Femur (tissue), 1 donor: ENCODE measurements at regions not wholly inside any gene's neighbourhood (a gene's known extent, or its start where the extent isn't known, plus 50 kb on each side); places are given as distances from the start of the nearest gene placed in this dataset.
"Not testable (repeated sequence)": the region's sequence is repeated elsewhere in the genome, so short reads cannot be mapped to it uniquely, and the experiment has no call there.

Experiments
- DNase-seq: peaks from one replicate; pipeline ENCODE4 v3.0.0-alpha.2; 2017

GRCh38 chr17:74126179-74126900 lies 77.1 kb upstream of the RPL38 start:
- DNase-seq: no peak

GRCh38 chr17:74126959-74127358 lies 76.5 kb upstream of the RPL38 start:
- no peak for DNase-seq

- DNase-seq: no peak
Observed at GRCh38 chr17:74128456-74129211, 74.8 kb upstream of the RPL38 start.

DNA sequence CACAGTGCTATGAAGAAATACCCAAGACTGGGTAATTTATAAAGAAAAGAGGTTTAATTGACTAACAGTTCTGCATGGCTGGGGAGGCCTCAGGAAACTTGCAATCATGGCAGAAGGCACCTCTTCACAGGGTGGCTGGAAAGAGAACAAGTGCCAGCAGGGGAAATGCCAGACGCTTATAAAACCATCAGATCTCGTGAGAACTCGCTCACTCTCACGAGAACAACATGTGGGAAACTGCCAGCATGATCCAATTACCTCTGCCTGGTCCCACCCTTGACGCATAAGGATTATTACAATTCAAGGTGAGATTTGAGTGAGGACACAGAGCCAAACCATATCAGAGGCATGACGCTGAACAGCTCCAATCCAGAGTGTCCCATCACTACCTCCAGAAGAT lies 73.7 kb upstream of the RPL38 start:
- DNase-seq: not testable (repeated sequence)

- DNase-seq: no peak
Observed at GRCh38 chr17:74130276-74130675, 73.2 kb upstream of the RPL38 start.

DNA sequence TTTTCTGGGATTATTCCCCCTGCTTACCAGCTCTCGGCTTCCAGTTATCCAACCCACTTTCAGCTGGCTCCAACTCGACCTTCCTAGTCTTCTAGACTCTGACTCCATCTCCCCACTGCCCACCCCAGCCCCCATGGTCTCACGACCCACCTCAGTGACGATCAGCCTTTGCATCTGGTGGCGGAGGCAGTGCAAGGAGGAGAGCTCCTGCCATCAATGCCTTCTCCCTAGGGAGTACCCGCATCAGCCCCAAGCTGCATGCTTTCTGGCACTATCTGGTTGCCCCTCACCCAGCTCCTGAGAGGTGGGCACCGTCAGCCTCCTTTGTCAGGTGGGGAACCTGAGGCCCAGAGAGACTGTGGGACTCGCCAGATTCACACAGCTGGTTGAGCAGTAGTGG lies 72.6 kb upstream of the RPL38 start:
- no peak for DNase-seq

- no peak for DNase-seq
Observed at GRCh38 chr17:74132354-74132753, 71.1 kb upstream of the RPL38 start.

- DNase-seq: no peak
Observed at GRCh38 chr17:74133740-74134139, 69.7 kb upstream of the RPL38 start.

GRCh38 chr17:74134234-74134633 lies 69.2 kb upstream of the RPL38 start:
- not testable (repeated sequence) for DNase-seq

DNA sequence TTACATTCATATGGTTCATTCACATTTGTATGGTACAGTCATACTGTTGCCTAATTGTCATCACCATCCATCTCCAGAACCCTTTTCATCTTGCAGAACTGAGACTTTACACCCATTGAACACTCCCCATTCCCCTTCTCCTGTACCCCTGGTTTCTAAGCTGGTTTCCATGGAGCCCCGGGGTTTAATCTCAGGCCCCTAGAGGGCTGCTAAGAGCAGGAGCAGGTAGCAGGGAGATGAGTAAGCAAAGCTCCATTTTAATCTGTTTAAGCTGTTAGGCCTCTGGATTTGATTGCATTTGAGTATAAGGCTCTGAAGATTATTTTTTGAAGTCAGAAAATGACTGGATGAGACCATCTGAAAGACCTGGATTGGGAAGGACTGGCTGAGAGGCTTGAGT lies 68.5 kb upstream of the RPL38 start:
- DNase-seq: no peak

GRCh38 chr17:74135391-74136167 lies 67.9 kb upstream of the RPL38 start:
- no peak for DNase-seq

GRCh38 chr17:74137416-74137815 lies 66.1 kb upstream of the RPL38 start:
- no peak for DNase-seq

- DNase-seq: no peak
Observed at GRCh38 chr17:74139120-74139519, 64.4 kb upstream of the RPL38 start.

DNA sequence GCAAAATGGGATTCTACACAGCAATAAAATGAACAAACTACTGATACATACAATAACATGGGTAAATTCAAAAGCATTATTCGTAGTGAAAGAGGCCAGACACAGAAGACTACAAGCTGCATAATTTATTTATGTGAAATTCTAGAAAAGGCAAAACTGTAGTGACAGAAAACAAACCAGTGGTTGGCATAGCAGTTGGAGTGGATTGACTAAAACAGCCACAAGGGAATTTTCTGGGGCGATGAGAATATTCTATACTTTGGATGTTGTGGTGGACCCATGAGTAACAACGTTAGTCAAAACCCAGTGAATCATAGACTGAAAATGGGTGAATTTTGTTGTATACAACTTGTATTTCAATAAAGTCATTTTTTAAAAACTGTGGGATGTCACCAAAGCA lies 63.2 kb upstream of the RPL38 start:
- no peak for DNase-seq

- DNase-seq: no peak
Observed at GRCh38 chr17:74141612-74142011, 61.9 kb upstream of the RPL38 start.

DNA sequence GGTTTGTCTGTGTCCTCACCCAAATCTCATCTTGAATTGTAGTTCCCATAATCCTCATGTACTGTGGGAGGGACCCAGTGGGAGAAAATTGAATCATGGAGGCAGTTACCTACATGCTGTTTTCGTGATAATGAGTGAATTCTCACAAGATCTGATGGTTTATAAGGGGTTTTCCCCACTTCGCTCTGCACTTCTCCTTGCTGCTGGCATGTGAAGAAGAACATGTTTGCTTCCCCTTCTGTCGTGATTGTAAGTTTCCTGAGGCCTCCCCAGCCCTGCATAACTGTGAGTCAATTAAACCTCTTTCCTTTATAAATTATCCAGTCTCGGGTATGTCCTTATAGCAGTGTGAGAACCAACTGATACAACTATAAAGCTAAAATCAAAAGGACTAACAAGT lies 60.2 kb upstream of the RPL38 start:
- not testable (repeated sequence) for DNase-seq

- no peak for DNase-seq
Observed at GRCh38 chr17:74145756-74146155, 57.7 kb upstream of the RPL38 start.

DNA sequence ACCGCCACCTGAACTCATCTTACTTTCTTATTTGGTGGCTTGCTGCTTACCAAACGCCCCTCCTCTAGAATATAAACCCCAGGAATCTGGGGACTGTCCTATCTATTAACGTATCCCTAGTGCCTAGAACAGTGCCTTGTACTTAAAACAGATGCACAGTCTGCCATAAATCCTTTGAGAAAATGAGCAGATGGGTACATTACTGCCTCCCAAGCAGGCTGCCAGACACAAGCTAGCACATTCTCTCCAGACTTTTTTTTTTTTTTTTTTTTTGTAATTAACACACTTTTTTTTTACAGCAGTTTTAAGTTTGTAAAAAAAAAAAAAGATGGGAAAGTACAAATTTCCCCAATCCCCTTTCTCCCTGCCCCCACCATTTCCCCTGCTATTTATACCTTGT lies 57.3 kb upstream of the RPL38 start:
- no peak for DNase-seq

DNA sequence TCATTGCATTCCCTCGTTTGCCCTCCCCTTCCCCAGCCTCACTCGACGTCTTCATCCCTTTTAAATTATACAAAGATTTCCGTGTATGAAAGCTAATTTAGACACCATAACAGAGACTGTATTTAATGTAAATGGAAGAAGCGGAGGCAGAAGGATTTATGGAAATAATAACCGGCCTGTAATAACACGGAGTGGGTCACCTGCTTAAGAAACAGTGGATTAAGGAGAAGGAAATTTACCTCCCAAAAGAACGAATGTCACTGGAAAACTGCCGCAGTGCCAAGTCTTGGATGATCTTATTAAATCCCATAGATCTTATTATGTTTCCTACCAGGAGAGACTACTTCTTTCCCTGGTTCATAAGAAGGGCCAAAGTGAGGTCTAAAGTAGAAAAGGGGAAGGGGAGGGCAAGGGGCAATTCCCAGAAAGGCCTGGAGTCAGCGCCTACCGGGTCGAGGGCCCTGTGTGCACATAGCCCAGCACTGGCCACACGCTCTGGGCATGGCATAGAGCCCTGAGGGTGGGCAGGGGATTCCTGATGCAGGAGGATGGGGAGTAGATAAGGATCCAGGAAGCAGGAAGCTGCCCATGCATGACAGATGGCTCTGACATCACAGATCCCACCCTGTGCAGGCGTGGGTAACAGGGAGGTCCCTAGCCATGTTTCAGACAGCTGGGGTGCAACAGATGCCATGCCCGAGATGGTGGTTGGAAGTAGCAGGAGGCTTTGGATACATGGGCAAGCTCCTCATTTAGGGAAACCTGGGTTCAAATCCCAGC lies 56.2 kb upstream of the RPL38 start:
- DNase-seq: no peak

- no peak for DNase-seq
Observed at GRCh38 chr17:74147966-74148365, 55.5 kb upstream of the RPL38 start.

GRCh38 chr17:74148446-74148845 lies 55.0 kb upstream of the RPL38 start:
- DNase-seq: no peak

DNA sequence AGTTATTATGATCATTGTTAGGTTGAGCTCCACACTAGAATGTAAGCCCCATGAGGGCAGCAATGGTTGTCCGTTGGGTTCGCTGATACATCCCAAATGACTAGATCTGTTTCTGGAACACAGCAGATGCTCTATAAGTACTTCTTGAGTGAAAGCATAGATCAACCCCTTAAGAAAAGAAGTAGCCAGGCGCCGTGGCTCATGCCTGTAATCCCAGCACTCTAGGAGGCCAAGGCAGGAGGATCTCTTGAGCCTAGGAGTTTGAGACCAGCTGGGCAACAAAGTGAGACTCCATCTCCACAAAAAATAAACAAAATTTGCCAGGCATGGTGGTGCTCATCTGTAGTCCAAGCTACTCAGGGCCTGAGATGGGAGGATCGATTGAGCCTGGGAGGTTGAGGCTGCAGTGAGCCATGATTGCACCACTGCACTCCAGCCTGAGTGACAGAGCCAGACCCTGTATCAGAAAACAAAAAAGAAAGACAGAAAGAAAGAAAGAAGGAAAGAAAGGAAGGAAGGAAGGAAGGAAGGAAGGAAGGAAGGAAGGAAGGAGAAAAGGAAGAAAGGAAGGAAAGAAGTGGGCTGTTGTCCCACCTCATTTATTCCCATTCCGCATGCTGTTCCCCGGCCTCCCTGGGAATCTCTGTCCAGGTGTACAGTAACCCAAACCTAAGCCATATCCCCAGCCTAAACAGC lies 54.4 kb upstream of the RPL38 start:
- DNase-seq: no peak
